ENCODE measurements at regions not wholly inside any gene's neighbourhood (a gene's known extent, or its start where the extent isn't known, plus 50 kb on each side); places are given as distances from the start of the nearest gene placed in this dataset.

- Histone ChIP-seq H3K79me2 (ENCODE audit: insufficient read depth) (peaks cover 35% of the 10 kb centered on the region), H3K9me2 (no peaks in the 10 kb centered on the region), H3K27me3 (ENCODE audit: insufficient read depth) (no peaks in the 10 kb centered on the region), H3K9me3 (no peaks in the 10 kb centered on the region), H2AFZ (ENCODE audit: low read depth) (no peak overlapping the region), H3K4me1 (ENCODE audit: control insufficient read depth in 1 of 2, insufficient read depth in 2 of 2, low read depth in 1 of 2, low read length in 1 of 2) (peaks cover 6 to 37% of the 10 kb centered on the region in 2 experiments; a peak in 3 of 4 replicates), H4K20me1 (ENCODE audit: insufficient read depth) (no peaks in the 10 kb centered on the region), H3F3A (replicated peaks; ENCODE audit: insufficient read depth) (peaks cover 25% of the 10 kb centered on the region), H3K9ac (peak overlapping the region; percentile 19; the same call in 1 of the 2 replicates), H3K4me3 (ENCODE audit: low read depth in 2 of 2, low read length in 1 of 2) (no peak overlapping the region), H3K36me3 (replicated peaks in 1 of 2; ENCODE audit: control insufficient read depth in 1 of 2, insufficient read depth in 2 of 2, low read length in 1 of 2) (no peaks in the 10 kb centered on the region), H3K4me2 (peak overlapping the region; percentile 51), H3K27ac (ENCODE audit: low read depth in 2 of 2, low read length in 1 of 2) (peak overlapping the region in 1 of 2 experiments; percentile 42; a peak in 2 of 4 replicates)
- peak; percentile 31 for DNase-seq
- ChIA-PET POLR2A (no interaction called here), CTCF (interaction anchor here (0.6 to 0.8 kb wide), 2 partner anchors 10 to 41 kb away, joined by 3 to 4 read pairs; no protein-coding TSS in a partner anchor)
- TF ChIP-seq SIN3A (IDR thresholded peaks at IDR 0.05; ENCODE audit: borderline replicate concordance, low read depth, low read length) = no peak
- 89% methylated on average over 4 of the region's 9 CpGs for WGBS (ENCODE audit: low lambda C conversion rate)
Observed at GRCh38 chr11:8772571-8773519, 90.3 kb downstream of the RPL27A start.

- TF ChIP-seq SMC3 (IDR thresholded peaks at IDR 0.05; ENCODE audit: low read depth, low read length) (no peak), RAD21 (IDR thresholded peaks at IDR 0.05; ENCODE audit: low read length) (no peak), PBX3 (IDR thresholded peaks at IDR 0.05) (no peak), MEF2A (IDR thresholded peaks at IDR 0.05; ENCODE audit: borderline replicate concordance, low read depth) (no peak), RCOR1 (IDR thresholded peaks at IDR 0.05; ENCODE audit: low read length) (no peak), ELF1 (IDR thresholded peaks at IDR 0.05) (no peak), CTCF (IDR thresholded peaks at IDR 0.05) (no peak), YY1 (IDR thresholded peaks at IDR 0.05; ENCODE audit: low read depth) (no peak), FOXM1 (IDR thresholded peaks at IDR 0.05; ENCODE audit: low read depth) (no peak), SIN3A (IDR thresholded peaks at IDR 0.05; ENCODE audit: borderline replicate concordance, low read depth, low read length) (no peak), TAF1 (IDR thresholded peaks at IDR 0.05; ENCODE audit: borderline replicate concordance, low read depth, low read length) (no peak), RXRA (IDR thresholded peaks at IDR 0.05; ENCODE audit: borderline replicate concordance, low read depth) (no peak), REST (IDR thresholded peaks at IDR 0.05; ENCODE audit: low read depth, low read length) (no peak), NFIC (IDR thresholded peaks at IDR 0.05; ENCODE audit: borderline replicate concordance) (no peak), EZH2phosphoT487 (IDR thresholded peaks at IDR 0.05; ENCODE audit: borderline replicate concordance, low read depth) (no peak), FOXJ3 (CRISPR knock-in tag; IDR thresholded peaks at IDR 0.05) (no peak)
- ChIA-PET CTCF (interaction anchor here (0.8 kb wide), 1 partner anchor 40 kb away, joined by 3 read pairs; no protein-coding TSS in a partner anchor), POLR2A (no interaction called here)
- Histone ChIP-seq H3K36me3 (replicated peaks in 1 of 2; ENCODE audit: control insufficient read depth in 1 of 2, insufficient read depth in 2 of 2, low read length in 1 of 2) (peaks cover 0 to 5% of the 10 kb centered on the region in 2 experiments), H2AFZ (ENCODE audit: low read depth) (no peak overlapping the region), H3K4me3 (ENCODE audit: low read depth in 2 of 2, low read length in 1 of 2) (no peak overlapping the region), H3K27ac (ENCODE audit: low read depth in 2 of 2, low read length in 1 of 2) (0 out of 4 replicates have a peak overlapping the region, but pooled peaks of 1 of the 2 experiments have one; percentile 42), H3K4me1 (ENCODE audit: control insufficient read depth in 1 of 2, insufficient read depth in 2 of 2, low read depth in 1 of 2, low read length in 1 of 2) (peaks cover 10 to 28% of the 10 kb centered on the region in 2 experiments; a peak in 3 of 4 replicates), H3K9me2 (no peaks in the 10 kb centered on the region), H3K79me2 (ENCODE audit: insufficient read depth) (peaks cover 35% of the 10 kb centered on the region), H3K4me2 (no peak overlapping the region), H4K20me1 (ENCODE audit: insufficient read depth) (no peaks in the 10 kb centered on the region), H3K9me3 (no peaks in the 10 kb centered on the region), H3K9ac (no peak overlapping the region), H3F3A (replicated peaks; ENCODE audit: insufficient read depth) (peaks cover 14% of the 10 kb centered on the region), H3K27me3 (ENCODE audit: insufficient read depth) (no peaks in the 10 kb centered on the region)
- 80% methylated on average over 4 of the region's 5 CpGs for WGBS (ENCODE audit: low lambda C conversion rate)
- DNase-seq = no peak
Observed at GRCh38 chr11:8773916-8774539, 91.4 kb downstream of the RPL27A start.
